Mucosa of stomach (tissue), 1 donor: ENCODE measurements at regions not wholly inside any gene's neighbourhood (a gene's known extent, or its start where the extent isn't known, plus 50 kb on each side); places are given as distances from the start of the nearest gene placed in this dataset.

Experiments
- H3K27me3 ChIP-seq: one replicate; pipeline ENCODE4 v1.7.0; 2013; ENCODE audit warnings: mild to moderate bottlenecking, low read length; ENCODE audit not compliant: control insufficient read depth, insufficient read depth
- H3K36me3 ChIP-seq: one replicate; pipeline ENCODE4 v1.7.0; 2013; ENCODE audit warnings: low read length; ENCODE audit not compliant: control insufficient read depth, insufficient read depth
- H3K4me1 ChIP-seq: one replicate; pipeline ENCODE4 v1.7.0; 2013; ENCODE audit warnings: mild to moderate bottlenecking, low read length; ENCODE audit not compliant: control insufficient read depth, insufficient read depth
- H3K4me3 ChIP-seq: one replicate; pipeline ENCODE4 v1.7.0; 2013; ENCODE audit warnings: low read length
- H3K9ac ChIP-seq: one replicate; pipeline ENCODE4 v1.7.0; 2013; ENCODE audit warnings: mild to moderate bottlenecking, low read length, moderate library complexity
- H3K9me3 ChIP-seq: one replicate; pipeline ENCODE4 v1.7.0; 2013; ENCODE audit warnings: mild to moderate bottlenecking, low read length, moderate library complexity; ENCODE audit not compliant: control insufficient read depth
- donor health status: Pancreatic carcinoma.

DNA sequence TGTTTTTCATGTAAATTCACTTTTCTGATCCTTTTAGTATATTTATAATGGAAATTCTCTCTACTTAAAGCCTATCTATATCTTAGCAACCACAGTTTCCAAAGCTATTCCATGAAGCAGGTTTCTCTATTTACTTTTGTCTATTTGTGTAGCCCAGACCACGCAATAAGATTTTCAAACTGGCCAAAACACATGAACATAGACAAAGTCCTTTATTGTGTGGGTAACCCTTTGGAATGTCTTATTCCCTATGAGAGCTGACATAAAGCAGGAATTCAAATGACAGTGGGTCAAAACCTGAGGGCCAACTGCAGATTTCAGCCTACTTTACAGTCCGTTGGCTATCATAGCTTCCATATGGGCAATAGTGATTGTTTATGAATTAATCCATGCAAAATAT lies 252.6 kb downstream of the LTN1 start:
- Histone ChIP-seq H3K4me1 (no peaks in the 10 kb centered on the region), H3K9ac (no peak overlapping the region), H3K9me3 (no peaks in the 10 kb centered on the region)

DNA sequence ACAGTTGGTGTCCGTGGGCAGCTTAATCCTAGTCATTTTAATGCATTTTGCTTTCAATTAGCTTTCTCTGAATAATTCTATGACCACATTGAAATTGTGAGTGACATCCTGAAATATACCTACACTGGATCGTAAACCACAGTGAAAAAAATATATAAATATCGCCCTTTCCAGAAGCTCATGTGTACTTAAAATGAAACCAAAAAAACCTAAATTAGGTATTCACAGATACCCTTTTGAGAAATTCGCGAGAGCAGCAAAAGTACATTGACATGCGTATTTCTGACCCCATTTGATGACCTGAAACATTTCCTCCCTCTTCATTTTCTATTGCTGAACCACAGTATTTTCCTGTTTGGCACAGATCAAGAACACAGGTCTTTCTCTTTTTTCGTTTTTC lies 253.8 kb downstream of the LTN1 start:
- Histone ChIP-seq H3K4me1 (no peaks in the 10 kb centered on the region), H3K9ac (no peak overlapping the region), H3K36me3 (no peaks in the 10 kb centered on the region), H3K9me3 (no peaks in the 10 kb centered on the region), H3K4me3 (no peak overlapping the region), H3K27me3 (no peaks in the 10 kb centered on the region)

More for the DNA sequence above, 252.6 kb downstream of the LTN1 start:
- no peaks in the 10 kb centered on the region for H3K27me3 ChIP-seq
- no peaks in the 10 kb centered on the region for H3K36me3 ChIP-seq
- H3K4me3 ChIP-seq: no peak overlapping the region

DNA sequence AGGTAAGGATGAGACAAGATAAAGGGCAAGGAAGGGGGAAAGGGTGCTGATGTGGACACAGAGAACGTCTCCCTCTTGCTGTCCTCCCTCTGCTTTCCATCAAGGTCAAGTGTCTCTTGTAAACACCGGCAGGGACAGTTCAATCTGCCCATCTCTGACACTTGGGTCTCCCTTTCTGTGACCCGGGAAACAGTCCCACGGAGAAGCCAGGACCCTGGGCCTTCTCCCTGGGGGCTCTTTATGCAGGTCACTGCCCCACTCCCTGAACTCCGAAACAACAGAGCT lies 254.3 kb downstream of the LTN1 start:
- Histone ChIP-seq H3K9me3 (no peaks in the 10 kb centered on the region), H3K4me3 (no peak overlapping the region)

DNA sequence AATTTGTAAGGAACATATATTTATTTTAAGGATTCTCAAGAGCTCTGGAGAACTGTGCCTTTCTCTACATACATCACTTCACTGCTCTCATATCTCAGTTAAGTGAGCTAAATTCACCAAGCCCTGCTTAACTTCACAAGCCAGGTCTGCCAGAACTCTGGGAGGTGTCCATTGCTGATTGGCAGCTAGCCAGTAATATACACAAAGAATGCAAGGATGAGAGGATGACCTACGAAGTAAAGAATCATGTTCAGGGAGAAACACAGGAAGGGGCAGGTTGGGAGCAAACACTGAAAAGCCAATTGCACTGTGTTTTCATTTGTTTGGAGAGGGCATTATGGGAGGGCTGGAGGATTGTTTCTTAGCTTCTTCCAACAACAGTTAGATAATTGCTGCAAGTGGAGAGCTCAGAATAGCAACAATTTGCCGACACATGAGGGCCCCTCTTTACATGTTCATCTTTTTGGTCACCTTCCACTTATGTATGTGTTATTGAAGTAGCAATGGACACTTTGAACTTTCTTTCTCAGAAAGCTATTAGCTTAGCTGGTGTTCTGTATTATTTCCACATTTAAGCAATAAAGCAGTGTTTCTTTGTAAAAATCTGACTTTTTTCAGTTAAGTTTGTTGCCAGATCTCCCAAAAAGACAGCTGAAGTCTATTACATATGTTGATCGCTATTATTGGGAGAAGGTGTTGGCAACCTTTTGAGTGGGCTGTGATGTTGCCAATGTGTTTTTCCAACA lies 254.8 kb downstream of the LTN1 start:
- no peak overlapping the region for H3K4me3 ChIP-seq
- no peaks in the 10 kb centered on the region for H3K9me3 ChIP-seq
- no peak overlapping the region for H3K9ac ChIP-seq
- H3K27me3 ChIP-seq: no peaks in the 10 kb centered on the region
- H3K36me3 ChIP-seq: no peaks in the 10 kb centered on the region
- no peaks in the 10 kb centered on the region for H3K4me1 ChIP-seq

More for the DNA sequence above, 254.3 kb downstream of the LTN1 start:
- Histone ChIP-seq H3K4me1 (no peaks in the 10 kb centered on the region), H3K27me3 (no peaks in the 10 kb centered on the region), H3K9ac (no peak overlapping the region), H3K36me3 (no peaks in the 10 kb centered on the region)

DNA sequence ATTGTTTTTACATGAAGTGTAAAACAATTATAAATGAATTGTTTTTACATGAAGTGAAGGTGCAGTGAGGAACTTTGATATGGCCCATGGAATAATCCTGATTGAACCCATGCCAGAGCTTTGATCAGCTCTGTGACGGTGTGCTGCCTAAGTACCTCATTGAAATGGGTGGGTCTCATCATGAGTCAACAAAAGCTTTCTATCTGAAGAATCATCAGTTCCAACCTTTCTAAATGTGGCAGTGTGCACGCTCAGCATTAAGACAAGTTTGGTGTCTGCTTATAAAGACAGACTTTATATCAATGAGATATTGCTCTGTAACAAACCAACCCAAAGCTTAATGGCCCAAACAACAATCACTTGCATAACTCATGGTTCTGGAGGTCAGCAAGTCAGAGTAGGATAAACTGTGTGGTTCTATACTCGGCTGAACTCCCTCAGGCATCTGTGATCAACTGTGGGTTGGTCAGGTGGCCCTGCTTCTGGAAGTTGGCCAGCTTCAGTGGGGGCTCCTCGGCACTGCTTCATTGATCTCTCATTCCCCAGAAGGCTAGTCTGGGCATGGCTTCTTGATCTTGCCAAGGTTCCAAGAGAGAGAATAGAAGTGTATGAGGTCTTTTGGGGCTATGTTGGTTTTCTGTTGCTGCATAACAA lies 258.0 kb downstream of the LTN1 start:
- Histone ChIP-seq H3K27me3 (no peaks in the 10 kb centered on the region), H3K4me3 (no peak overlapping the region), H3K4me1 (no peaks in the 10 kb centered on the region), H3K9me3 (no peaks in the 10 kb centered on the region), H3K36me3 (no peaks in the 10 kb centered on the region), H3K9ac (no peak overlapping the region)

DNA sequence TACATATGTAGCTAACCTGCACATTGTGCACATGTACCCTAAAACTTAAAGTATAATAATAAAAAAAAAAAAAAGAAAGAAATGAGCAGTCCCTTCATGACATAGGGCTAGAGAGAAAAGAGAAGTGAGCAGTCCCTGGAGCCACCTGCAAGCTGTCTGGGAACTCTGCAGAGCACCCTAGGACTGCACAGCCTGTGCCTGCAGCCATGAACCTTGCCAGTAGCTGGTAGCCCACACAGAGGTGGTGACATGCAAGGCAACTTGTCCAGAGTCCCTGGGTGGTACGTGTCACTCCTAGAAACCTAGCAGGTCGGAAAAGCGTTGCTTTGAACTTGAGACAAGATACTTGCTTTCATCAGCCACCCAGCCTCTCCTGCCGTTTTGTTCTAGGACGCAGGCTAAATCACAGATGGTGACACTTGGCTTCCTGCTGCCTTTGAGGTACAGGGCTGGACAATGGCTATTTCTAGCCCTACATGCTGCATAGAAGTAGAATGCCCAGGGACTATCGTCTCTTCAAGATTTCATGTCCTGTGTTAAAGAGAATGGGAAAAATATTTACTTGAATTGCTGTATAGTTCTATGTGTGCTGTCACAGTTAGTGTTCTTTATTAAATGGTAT lies 260.9 kb downstream of the LTN1 start:
- no peak overlapping the region for H3K4me3 ChIP-seq
- no peaks in the 10 kb centered on the region for H3K36me3 ChIP-seq
- H3K27me3 ChIP-seq: no peaks in the 10 kb centered on the region
- no peak overlapping the region for H3K9ac ChIP-seq
- H3K4me1 ChIP-seq: no peaks in the 10 kb centered on the region
- no peaks in the 10 kb centered on the region for H3K9me3 ChIP-seq

DNA sequence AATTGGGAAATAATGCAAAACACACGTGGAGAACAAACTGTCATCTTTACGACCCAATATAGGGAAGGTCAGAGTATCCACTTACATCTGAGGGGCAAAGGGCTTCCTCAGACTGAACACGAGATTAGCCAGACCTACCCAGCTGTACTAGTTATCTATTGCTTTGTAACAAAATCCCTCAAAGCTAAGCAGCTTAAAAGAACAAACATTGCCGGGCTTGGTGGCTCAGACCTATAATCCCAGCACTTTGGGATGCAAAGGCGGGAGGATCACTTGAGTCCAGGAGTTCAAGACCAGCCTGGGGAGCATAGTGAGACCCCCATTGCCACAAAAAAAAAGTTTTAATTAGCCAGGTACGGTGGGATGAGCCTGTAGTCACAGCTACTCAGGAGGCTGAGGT lies 262.8 kb downstream of the LTN1 start:
- Histone ChIP-seq H3K9me3 (no peaks in the 10 kb centered on the region), H3K4me1 (no peaks in the 10 kb centered on the region), H3K27me3 (no peaks in the 10 kb centered on the region), H3K9ac (no peak overlapping the region), H3K4me3 (no peak overlapping the region), H3K36me3 (no peaks in the 10 kb centered on the region)

DNA sequence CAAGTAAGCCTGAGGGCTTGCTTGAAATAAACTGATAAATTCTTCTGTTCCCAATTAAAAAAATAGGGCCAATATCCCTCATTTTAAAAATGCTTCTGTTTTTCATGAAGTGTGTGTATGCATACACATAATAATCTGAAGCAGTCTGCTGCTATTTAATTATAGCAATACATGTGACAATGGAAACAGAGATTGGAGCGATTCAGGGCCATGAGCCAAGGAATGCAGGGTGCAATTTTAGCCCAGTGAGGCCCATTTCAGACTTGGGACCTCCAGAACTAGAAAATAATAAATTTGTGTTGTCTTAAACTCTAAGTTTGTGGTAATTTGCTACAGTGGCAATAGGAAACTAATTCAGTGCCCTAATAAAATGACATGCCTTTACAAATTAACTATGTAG lies 264.9 kb downstream of the LTN1 start:
- Histone ChIP-seq H3K27me3 (no peaks in the 10 kb centered on the region), H3K4me1 (no peaks in the 10 kb centered on the region), H3K9me3 (no peaks in the 10 kb centered on the region), H3K36me3 (no peaks in the 10 kb centered on the region), H3K9ac (no peak overlapping the region), H3K4me3 (no peak overlapping the region)

DNA sequence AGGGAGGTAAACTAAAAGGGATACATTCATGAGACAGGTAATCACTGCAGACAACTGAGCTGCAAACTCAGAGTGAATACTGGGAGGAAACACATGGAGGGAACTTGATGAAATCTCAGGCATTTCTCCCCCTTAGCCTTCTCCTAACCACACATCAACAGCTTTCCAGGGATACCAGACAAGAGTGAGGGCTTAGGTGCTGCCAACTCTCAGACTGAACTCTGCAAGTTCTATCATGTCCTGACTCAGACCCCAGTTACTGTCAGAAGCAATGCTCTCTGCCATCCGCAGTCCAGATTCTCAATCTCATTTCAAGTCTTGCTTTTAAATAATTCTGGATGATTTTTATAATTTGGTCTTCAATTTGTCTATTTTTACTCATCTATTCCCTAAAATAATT lies 267.3 kb downstream of the LTN1 start:
- no peak overlapping the region for H3K9ac ChIP-seq
- H3K4me3 ChIP-seq: no peak overlapping the region
- H3K27me3 ChIP-seq: no peaks in the 10 kb centered on the region
- H3K36me3 ChIP-seq: no peaks in the 10 kb centered on the region
- no peaks in the 10 kb centered on the region for H3K4me1 ChIP-seq
- no peaks in the 10 kb centered on the region for H3K9me3 ChIP-seq

DNA sequence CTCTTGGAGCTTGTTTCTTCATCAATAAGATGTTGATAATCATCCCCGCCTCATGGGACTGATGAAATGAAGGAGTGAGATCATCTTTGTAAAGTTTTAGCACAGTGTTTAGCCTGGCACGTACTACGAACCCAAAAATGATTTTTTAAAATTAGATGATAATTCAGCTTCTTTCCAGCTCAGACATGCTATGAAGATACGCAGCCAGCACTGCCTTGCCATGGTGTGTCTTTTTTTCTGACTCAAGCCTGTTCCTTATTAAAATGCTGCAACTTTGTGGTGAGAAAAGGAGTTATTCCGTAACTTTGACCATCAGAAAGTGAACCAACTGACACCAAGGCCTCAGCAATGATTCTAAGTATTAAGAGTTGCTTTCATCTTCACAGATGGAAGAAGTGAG lies 269.0 kb downstream of the LTN1 start:
- Histone ChIP-seq H3K4me3 (no peak overlapping the region), H3K36me3 (no peaks in the 10 kb centered on the region), H3K4me1 (no peaks in the 10 kb centered on the region), H3K27me3 (no peaks in the 10 kb centered on the region), H3K9ac (no peak overlapping the region), H3K9me3 (no peaks in the 10 kb centered on the region)

DNA sequence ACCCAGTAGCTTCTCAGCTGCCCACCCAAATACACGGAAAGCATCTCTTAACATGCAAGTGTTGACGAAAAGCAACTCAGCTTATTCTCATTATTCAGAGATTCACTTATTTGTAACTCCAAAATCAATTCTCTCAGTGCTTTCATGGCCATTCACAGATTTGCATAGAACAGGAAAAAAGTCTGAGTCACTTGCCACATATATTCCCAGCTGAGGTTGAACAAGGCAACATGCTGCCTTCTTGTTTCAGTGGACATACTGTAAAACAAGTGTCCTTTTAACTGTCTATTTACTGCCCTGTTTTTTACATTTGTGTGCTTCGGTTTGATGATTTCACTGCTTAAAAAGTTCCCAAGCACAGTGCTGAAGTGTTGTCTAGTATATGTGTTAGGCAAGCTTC lies 273.0 kb downstream of the LTN1 start:
- Histone ChIP-seq H3K4me3 (no peak overlapping the region), H3K9me3 (no peaks in the 10 kb centered on the region), H3K36me3 (no peaks in the 10 kb centered on the region), H3K27me3 (no peaks in the 10 kb centered on the region), H3K9ac (no peak overlapping the region), H3K4me1 (no peaks in the 10 kb centered on the region)

DNA sequence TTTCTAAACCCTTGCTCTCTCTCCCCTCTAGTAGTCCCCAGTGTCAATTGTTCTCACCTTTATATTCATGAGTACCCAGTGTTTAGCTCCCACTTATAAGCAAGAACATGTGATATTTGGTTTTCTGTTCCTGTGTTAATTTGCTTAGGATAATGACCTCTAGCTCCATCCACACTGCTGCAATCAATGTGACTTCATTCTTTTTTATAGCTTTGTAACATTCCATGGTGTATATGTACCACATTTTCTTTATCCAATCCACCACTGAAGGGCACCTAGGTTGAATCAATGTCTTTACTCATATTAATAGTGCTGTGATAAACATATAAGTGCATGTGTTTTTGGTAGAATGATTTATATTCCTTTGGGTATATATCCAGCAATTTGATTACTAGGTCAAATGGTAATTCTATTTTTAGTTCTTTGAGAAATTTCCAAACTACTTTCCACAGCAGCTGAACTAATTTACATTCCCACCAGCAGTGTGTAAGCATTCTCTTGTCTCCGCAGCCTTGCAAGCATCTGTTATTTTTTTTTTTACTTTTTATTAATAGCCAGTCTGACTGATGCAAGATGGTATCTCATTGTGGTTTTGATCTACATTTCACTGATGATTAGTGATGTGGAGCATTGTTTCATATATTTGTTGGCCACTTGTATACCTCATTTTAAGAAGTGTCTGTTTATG lies 277.8 kb downstream of the LTN1 start:
- H3K9me3 ChIP-seq: no peaks in the 10 kb centered on the region
- no peak overlapping the region for H3K4me3 ChIP-seq
- H3K36me3 ChIP-seq: no peaks in the 10 kb centered on the region
- no peaks in the 10 kb centered on the region for H3K4me1 ChIP-seq
- H3K9ac ChIP-seq: no peak overlapping the region
- no peaks in the 10 kb centered on the region for H3K27me3 ChIP-seq
